OCI-LY7 (cell line): ENCODE measurements at regions not wholly inside any gene's neighbourhood (a gene's known extent, or its start where the extent isn't known, plus 50 kb on each side); places are given as distances from the start of the nearest gene placed in this dataset.

ENCODE experiments used
- BruUV-seq: library from RNA; stranded (reverse); fragments of 400-500 nt; replicated peaks from 2 replicates; lab custom pipeline; 2021; lab: Mats Ljungman, UMichigan
- CTCF ChIA-PET: fragments of 300-600 bp; sonication (Branson Sonifier 250); formaldehyde crosslinking; loops from one replicate; lab custom pipeline; 2022; ENCODE audit warnings: antibody characterized with exemption; ENCODE audit not compliant: unreplicated experiment; lab: Charles Lee
- POLR2A ChIA-PET: fragments of 300-600 bp; sonication (Branson Sonifier 250); formaldehyde crosslinking; loops from one replicate; lab custom pipeline; 2022; ENCODE audit warnings: antibody characterized with exemption; lab: Charles Lee
- DNase-seq: peaks from one replicate; pipeline ENCODE4 v3.0.0-alpha.2; 2015; ENCODE audit warnings: low spot score
- H2AFZ ChIP-seq: fragments of 200-600 bp; sonication (generic), shearing (Covaris generic); 2 replicates; pipeline ENCODE4 v1.6.1; 2014; ENCODE audit warnings: mild to moderate bottlenecking, antibody characterized with exemption, low read length, moderate library complexity
- H3K27ac ChIP-seq: fragments of 200-600 bp; sonication (generic); 2 replicates; pipeline ENCODE4 v1.5.1; 2014; ENCODE audit warnings: mixed run types, low read depth, mild to moderate bottlenecking, moderate library complexity, low read length, inconsistent platforms; ENCODE audit not compliant: poor library complexity, severe bottlenecking
- H3K36me3 ChIP-seq: fragments of 200-600 bp; sonication (generic); 2 replicates; pipeline ENCODE4 v1.6.1; 2014; ENCODE audit warnings: mild to moderate bottlenecking, antibody characterized with exemption, low read length, moderate library complexity, mixed read lengths; ENCODE audit not compliant: insufficient read depth
- H3K4me1 ChIP-seq: fragments of 200-600 bp; sonication (generic); 2 replicates; pipeline ENCODE4 v1.5.1; 2014; ENCODE audit warnings: mild to moderate bottlenecking, low read length; ENCODE audit not compliant: insufficient read depth, poor library complexity, severe bottlenecking
- H3K4me2 ChIP-seq: fragments of 200-600 bp; sonication (generic); 2 replicates; pipeline ENCODE4 v1.6.1; 2014; ENCODE audit warnings: mild to moderate bottlenecking, low read length
- H3K4me3 ChIP-seq: fragments of 200-600 bp; sonication (generic); 2 replicates; pipeline ENCODE4 v1.5.1; 2014; ENCODE audit warnings: mild to moderate bottlenecking, low read depth, low read length; ENCODE audit not compliant: poor library complexity, severe bottlenecking
- H3K79me2 ChIP-seq: fragments of 200-600 bp; sonication (generic); 2 replicates; pipeline ENCODE4 v1.6.1; 2016; ENCODE audit warnings: low read depth, mild to moderate bottlenecking, low read length, moderate library complexity, mixed read lengths; ENCODE audit not compliant: insufficient read depth
- H3K9me2 ChIP-seq: fragments of 200-600 bp; sonication (generic); 2 replicates; pipeline ENCODE4 v1.6.1; 2016; ENCODE audit warnings: mild to moderate bottlenecking, low read length, mixed read lengths; ENCODE audit not compliant: insufficient read depth
- H3K9me3 ChIP-seq: fragments of 200-600 bp; sonication (generic); 2 replicates; pipeline ENCODE4 v1.6.1; 2014; ENCODE audit warnings: mild to moderate bottlenecking, mixed run types, low read length, mixed read lengths
- H4K20me1 ChIP-seq: fragments of 200-600 bp; sonication (generic); 2 replicates; pipeline ENCODE4 v1.6.1; 2014; ENCODE audit warnings: mild to moderate bottlenecking, antibody characterized with exemption, low read length, moderate library complexity, mixed read lengths; ENCODE audit not compliant: insufficient read depth
- EZH2phosphoT487 ChIP-seq: fragments of 200-600 bp; sonication (generic); IDR thresholded peaks from 2 replicates; pipeline ENCODE4 v1.6.1; 2018; ENCODE audit warnings: low read depth, borderline replicate concordance, mild to moderate bottlenecking, mixed run types, antibody characterized with exemption, low read length, moderate library complexity, mixed read lengths
- intact Hi-C: fragments of 100-400 bp; cut with micrococcal nuclease; formaldehyde crosslinking; loops from one replicate; pipeline ENCODE4 v1.10.0; 2022; ENCODE audit not compliant: unreplicated experiment
- TF ChIP-seq, protein P1 (sequence below): fragments of 200-600 bp; sonication (generic); conservative IDR thresholded peaks from 2 replicates; pipeline ENCODE4 v1.5.1; 2014; ENCODE audit warnings: mild to moderate bottlenecking, antibody characterized with exemption, low read length, moderate library complexity, mixed read lengths

DNA sequence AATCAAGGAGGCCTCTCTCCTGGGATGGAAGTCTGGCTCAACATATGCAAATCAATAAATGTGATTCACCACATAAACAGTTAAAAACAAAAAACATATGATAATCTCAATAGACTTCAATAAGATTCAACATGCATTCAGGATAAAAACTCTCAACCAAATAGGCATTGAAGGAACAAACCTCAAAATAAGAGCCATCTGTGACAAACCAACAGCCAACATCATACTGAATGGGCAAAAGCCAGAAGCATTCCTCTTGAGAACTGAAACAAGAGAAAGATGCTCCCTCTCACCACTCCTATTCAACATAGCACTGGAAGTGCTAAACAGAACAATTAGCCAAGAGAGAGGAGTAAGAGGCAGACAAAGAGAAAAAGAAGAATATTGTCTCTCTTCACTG, 54.0 kb upstream of the SEZ6L start:
- Histone ChIP-seq H4K20me1 (no peaks in the 10 kb centered on the region), H3K79me2 (no peaks in the 10 kb centered on the region), H3K9me3 (no peaks in the 10 kb centered on the region), H2AFZ (no peak overlapping the region), H3K36me3 (no peaks in the 10 kb centered on the region), H3K4me3 (no peak overlapping the region), H3K4me1 (no peaks in the 10 kb centered on the region), H3K27ac (no peak overlapping the region), H3K9me2 (no peaks in the 10 kb centered on the region), H3K4me2 (no peak overlapping the region)
- no peak for TF ChIP-seq EZH2phosphoT487
- TF ChIP-seq, protein P1, sequence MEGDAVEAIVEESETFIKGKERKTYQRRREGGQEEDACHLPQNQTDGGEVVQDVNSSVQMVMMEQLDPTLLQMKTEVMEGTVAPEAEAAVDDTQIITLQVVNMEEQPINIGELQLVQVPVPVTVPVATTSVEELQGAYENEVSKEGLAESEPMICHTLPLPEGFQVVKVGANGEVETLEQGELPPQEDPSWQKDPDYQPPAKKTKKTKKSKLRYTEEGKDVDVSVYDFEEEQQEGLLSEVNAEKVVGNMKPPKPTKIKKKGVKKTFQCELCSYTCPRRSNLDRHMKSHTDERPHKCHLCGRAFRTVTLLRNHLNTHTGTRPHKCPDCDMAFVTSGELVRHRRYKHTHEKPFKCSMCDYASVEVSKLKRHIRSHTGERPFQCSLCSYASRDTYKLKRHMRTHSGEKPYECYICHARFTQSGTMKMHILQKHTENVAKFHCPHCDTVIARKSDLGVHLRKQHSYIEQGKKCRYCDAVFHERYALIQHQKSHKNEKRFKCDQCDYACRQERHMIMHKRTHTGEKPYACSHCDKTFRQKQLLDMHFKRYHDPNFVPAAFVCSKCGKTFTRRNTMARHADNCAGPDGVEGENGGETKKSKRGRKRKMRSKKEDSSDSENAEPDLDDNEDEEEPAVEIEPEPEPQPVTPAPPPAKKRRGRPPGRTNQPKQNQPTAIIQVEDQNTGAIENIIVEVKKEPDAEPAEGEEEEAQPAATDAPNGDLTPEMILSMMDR, result no peak
- ChIA-PET CTCF (no interaction called here), POLR2A (no interaction called here)
- BruUV-seq, result no TSS peak
- intact Hi-C loops, result no loop called here
- DNase-seq, result no peak
